A549 (cell line): ENCODE measurements at regions not wholly inside any gene's neighbourhood (a gene's known extent, or its start where the extent isn't known, plus 50 kb on each side); places are given as distances from the start of the nearest gene placed in this dataset.
A peak's percentile ranks its signal among the peaks of the same experiment; 100 is the strongest.

ENCODE experiments used
- ATAC-seq, 2 experiments: fragments of 200-7000 bp in 1 of 2; fragments of >200 bp in 1 of 2; cut with Nextera tagmentation in 1 of 2; cut with Tn5 transposase in 1 of 2; 3 replicates each; pipeline versions ENCODE4 v1.8.0 to v1.9.1; 2018 to 2020; ENCODE audit warnings: mild to moderate bottlenecking in 1 of 2, moderate library complexity in 1 of 2
- CTCF ChIA-PET: fragments of 300-600 bp; sonication (Branson Sonifier 250); formaldehyde crosslinking; extraction: SDS; loops from one replicate; lab custom pipeline; 2021; ENCODE audit warnings: antibody characterized with exemption, inconsistent platforms; lab: Yijun Ruan, JAX
- POLR2A ChIA-PET: fragments of 350-600 bp; formaldehyde crosslinking; extraction: SDS; loops from one replicate; lab custom pipeline; 2021; ENCODE audit warnings: antibody characterized with exemption, inconsistent platforms; lab: Yijun Ruan, JAX
- DNase-seq, 2 experiments: peaks; one replicate each; pipeline versions ENCODE4 v3.0.0 to v3.0.0-alpha.2; 2011 to 2016; ENCODE audit warnings: low read depth in 1 of 2, low spot score in 1 of 2
- FAIRE-seq: peaks from 2 replicates; lab custom pipeline; 2011; peaks lifted over from hg19 to GRCh38; lab: Jason Lieb, UNC
- H3K27ac ChIP-seq, 2 experiments: fragments of >200 bp; sonication (Bioruptor Twin); formaldehyde crosslinking; 3 replicates each; pipeline ENCODE4 v1.5.1; 2016 to 2017
- H3K4me1 ChIP-seq: fragments of >200 bp; sonication (Bioruptor Twin); formaldehyde crosslinking; 3 replicates; pipeline ENCODE4 v1.6.1; 2016
- H3K4me2 ChIP-seq: fragments of >200 bp; sonication (Bioruptor Twin); formaldehyde crosslinking; 3 replicates; pipeline ENCODE4 v1.6.1; 2016
- H3K4me3 ChIP-seq: fragments of >200 bp; sonication (Bioruptor Twin); formaldehyde crosslinking; 3 replicates; pipeline ENCODE4 v1.5.1; 2016
- H3K9me3 ChIP-seq: fragments of >200 bp; sonication (Bioruptor Twin); formaldehyde crosslinking; 3 replicates; pipeline ENCODE4 v1.6.1; 2016
- BHLHE40 ChIP-seq: IDR thresholded peaks from 2 replicates; pipeline ENCODE4 v1.6.1; 2012; ENCODE audit warnings: low read depth, low read length, inconsistent platforms
- CBX2 ChIP-seq: fragments of 200-600 bp; sonication (generic); IDR thresholded peaks from 2 replicates; pipeline ENCODE4 v1.6.1; 2016; ENCODE audit warnings: low read depth, mild to moderate bottlenecking, borderline replicate concordance
- CHD2 ChIP-seq: fragments of 150-350 bp; IDR thresholded peaks from 2 replicates; pipeline ENCODE4 v1.6.1; 2014; ENCODE audit warnings: low read length; ENCODE audit not compliant: partially characterized antibody
- CHD4 ChIP-seq: fragments of 200-600 bp; sonication (generic); IDR thresholded peaks from 2 replicates; pipeline ENCODE4 v1.6.1; 2016; ENCODE audit warnings: antibody characterized with exemption, mild to moderate bottlenecking, borderline replicate concordance
- EHF ChIP-seq: fragments of 250-450 bp; sonication (Bioruptor Pico); IDR thresholded peaks from 2 replicates; pipeline ENCODE4 v1.5.0; 2020; ENCODE audit warnings: mild to moderate bottlenecking
- EP300 ChIP-seq, 2 experiments: fragments of >200 bp; sonication (Bioruptor Twin); formaldehyde crosslinking; IDR thresholded peaks; 2 replicates in 1 of 2; 3 replicates in 1 of 2; pipeline ENCODE4 v1.6.1; 2016 to 2017
- ESRRA ChIP-seq: fragments of 150-350 bp; IDR thresholded peaks from 2 replicates; pipeline ENCODE4 v1.6.1; 2014; ENCODE audit warnings: mild to moderate bottlenecking, low read length, borderline replicate concordance
- FOXS1 ChIP-seq: fragments of 250-450 bp; sonication (Bioruptor Pico); IDR thresholded peaks from 2 replicates; pipeline ENCODE4 v1.5.0; 2020; ENCODE audit warnings: mild to moderate bottlenecking, moderate library complexity
- HEYL ChIP-seq: fragments of 250-450 bp; sonication (Bioruptor Pico); IDR thresholded peaks from 2 replicates; pipeline ENCODE4 v1.8.0; 2021; ENCODE audit warnings: mild to moderate bottlenecking, moderate library complexity
- HMGXB4 ChIP-seq: fragments of 250-450 bp; sonication (Bioruptor Pico); IDR thresholded peaks from 2 replicates; pipeline ENCODE4 v1.5.0; 2021; ENCODE audit warnings: mild to moderate bottlenecking, moderate library complexity, borderline replicate concordance
- HOXA7 ChIP-seq: fragments of 250-450 bp; sonication (Bioruptor Pico); IDR thresholded peaks from 2 replicates; pipeline ENCODE4 v1.5.0; 2020; ENCODE audit warnings: mild to moderate bottlenecking, moderate library complexity
- HOXB5 ChIP-seq: fragments of 250-450 bp; sonication (Bioruptor Pico); IDR thresholded peaks from 2 replicates; pipeline ENCODE4 v1.5.0; 2020; ENCODE audit warnings: mild to moderate bottlenecking, moderate library complexity
- JUN ChIP-seq, 2 experiments: fragments of >200 bp; sonication (Bioruptor Twin); formaldehyde crosslinking; IDR thresholded peaks; 2 replicates in 1 of 2; 3 replicates in 1 of 2; pipeline ENCODE4 v1.6.1; 2016 to 2017
- JUNB ChIP-seq: fragments of >200 bp; sonication (Bioruptor Twin); formaldehyde crosslinking; IDR thresholded peaks from 2 replicates; pipeline ENCODE4 v1.6.1; 2016
- KDM5A ChIP-seq: fragments of 200-600 bp; sonication (generic); IDR thresholded peaks from 2 replicates; pipeline ENCODE4 v1.6.1; 2016; ENCODE audit warnings: antibody characterized with exemption, mild to moderate bottlenecking
- MAFK ChIP-seq: fragments of 450-650 bp; IDR thresholded peaks from 2 replicates; pipeline ENCODE4 v1.6.1; 2014; ENCODE audit not compliant: partially characterized antibody
- MAX ChIP-seq: IDR thresholded peaks from 2 replicates; pipeline ENCODE4 v1.6.1; 2012
- MAZ ChIP-seq: fragments of 150-350 bp; IDR thresholded peaks from 2 replicates; pipeline ENCODE4 v1.6.1; 2014; ENCODE audit warnings: antibody characterized with exemption, low read depth, low read length, borderline replicate concordance
- MYC ChIP-seq: IDR thresholded peaks from 2 replicates; pipeline ENCODE4 v1.6.1; 2012; ENCODE audit warnings: mild to moderate bottlenecking, inconsistent platforms, low read length, improper control_type of control experiment, borderline replicate concordance
- NFE2L2 ChIP-seq: fragments of 150-350 bp; conservative IDR thresholded peaks from 2 replicates; pipeline ENCODE4 v1.6.1; 2014; ENCODE audit warnings: low read length
- PHF8 ChIP-seq: fragments of 200-600 bp; sonication (generic); IDR thresholded peaks from 2 replicates; pipeline ENCODE4 v1.6.1; 2016; ENCODE audit warnings: low read depth, mild to moderate bottlenecking, antibody characterized with exemption, moderate library complexity, borderline replicate concordance
- POLR2A ChIP-seq: IDR thresholded peaks from 2 replicates; pipeline ENCODE4 v1.6.1; 2012; ENCODE audit warnings: mild to moderate bottlenecking, low read length
- RCOR1 ChIP-seq: fragments of 150-350 bp; IDR thresholded peaks from 2 replicates; pipeline ENCODE4 v1.6.1; 2014; ENCODE audit warnings: antibody characterized with exemption, low read length, low read depth
- SMC3 ChIP-seq: fragments of >200 bp; sonication (Bioruptor Twin); formaldehyde crosslinking; IDR thresholded peaks from 3 replicates; pipeline ENCODE4 v1.6.1; 2018; ENCODE audit warnings: inconsistent platforms
- TP53 ChIP-seq: fragments of 250-450 bp; sonication (Bioruptor Pico); IDR thresholded peaks from 2 replicates; pipeline ENCODE4 v1.5.0; 2021; ENCODE audit warnings: mild to moderate bottlenecking, moderate library complexity
- WGBS: methylation state at CpG from one replicate; pipeline ENCODE4 v1.1.6; 2017; ENCODE audit errors: missing lambda C conversion rate; 5-methylcytosine and 5-hydroxymethylcytosine counted together
- TF ChIP-seq, protein P1 (sequence below): fragments of 250-450 bp; sonication (Bioruptor Pico); IDR thresholded peaks from 2 replicates; pipeline ENCODE4 v1.5.0; 2020; ENCODE audit warnings: low read depth, mild to moderate bottlenecking, moderate library complexity
- TF ChIP-seq, protein P2 (sequence below): fragments of >200 bp; sonication (Bioruptor Twin); formaldehyde crosslinking; IDR thresholded peaks from 2 replicates; pipeline ENCODE4 v1.6.1; 2016

- no peak overlapping the region for H3K4me3 ChIP-seq
- 63% methylated on average over 2 of the region's 2 CpGs for WGBS
- TF ChIP-seq MAZ (no peak), MAFK (peak; percentile 60)
- TF ChIP-seq, all 56 proteins: peak for 1
- FAIRE-seq, result no peak
- no peaks in the 10 kb centered on the region for H3K9me3 ChIP-seq
- ATAC-seq, result no peak
- no peak overlapping the region for H3K4me2 ChIP-seq
- H3K4me1 ChIP-seq, result no peaks in the 10 kb centered on the region
- H3K27ac ChIP-seq, result no peak overlapping the region
- ChIA-PET CTCF (no interaction called here), POLR2A (no interaction called here)
- no peak for DNase-seq
Measured at GRCh38 chr4:174100910-174101309, 182.6 kb downstream of the FBXO8 start.

- ATAC-seq (no peak), DNase-seq (no peak), FAIRE-seq (no peak)
- H3K9me3 ChIP-seq, result no peaks in the 10 kb centered on the region
- H3K4me1 ChIP-seq, result no peaks in the 10 kb centered on the region
- TF ChIP-seq, protein P1, sequence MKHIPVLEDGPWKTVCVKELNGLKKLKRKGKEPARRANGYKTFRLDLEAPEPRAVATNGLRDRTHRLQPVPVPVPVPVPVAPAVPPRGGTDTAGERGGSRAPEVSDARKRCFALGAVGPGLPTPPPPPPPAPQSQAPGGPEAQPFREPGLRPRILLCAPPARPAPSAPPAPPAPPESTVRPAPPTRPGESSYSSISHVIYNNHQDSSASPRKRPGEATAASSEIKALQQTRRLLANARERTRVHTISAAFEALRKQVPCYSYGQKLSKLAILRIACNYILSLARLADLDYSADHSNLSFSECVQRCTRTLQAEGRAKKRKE (CRISPR knock-in tag), result no peak
- no peak for TF ChIP-seq CHD2
- no peak for TF ChIP-seq HEYL (CRISPR knock-in tag)
- TF ChIP-seq RCOR1, result no peak
- TF ChIP-seq JUNB, result no peak
- no peak for TF ChIP-seq KDM5A
- no peak for TF ChIP-seq POLR2A
- ChIA-PET CTCF (interaction anchor here (1.1 kb wide), 1 partner anchor 21 kb away, joined by 3 read pairs; no protein-coding TSS in a partner anchor), POLR2A (no interaction called here)
- H3K4me3 ChIP-seq, result no peak overlapping the region
- H3K27ac ChIP-seq, result no peak overlapping the region
- no peak overlapping the region for H3K4me2 ChIP-seq
Measured at GRCh38 chr4:174099712-174100111, 183.8 kb downstream of the FBXO8 start.

GRCh38 chr4:174096999-174097398 lies 186.5 kb downstream of the FBXO8 start:
- H3K4me2 ChIP-seq, result no peak overlapping the region
- no peak overlapping the region for H3K4me3 ChIP-seq
- no peaks in the 10 kb centered on the region for H3K4me1 ChIP-seq
- no peak overlapping the region for H3K27ac ChIP-seq
- FAIRE-seq (no peak), ATAC-seq (no peak), DNase-seq (no peak)
- ChIA-PET POLR2A (no interaction called here), CTCF (interaction anchor here (0.6 kb wide), 1 partner anchor 912 kb away, joined by 3 read pairs; no protein-coding TSS in a partner anchor)
- TF ChIP-seq EHF (CRISPR knock-in tag), result no peak
- no peak for TF ChIP-seq HMGXB4 (CRISPR knock-in tag)
- no peak for TF ChIP-seq FOXS1 (CRISPR knock-in tag)
- TF ChIP-seq MAX, result no peak
- TF ChIP-seq PHF8, result no peak
- 0% methylated on average over 1 of the region's 1 CpG for WGBS
- H3K9me3 ChIP-seq, result no peaks in the 10 kb centered on the region

- no peak overlapping the region for H3K4me3 ChIP-seq
- no peaks in the 10 kb centered on the region for H3K4me1 ChIP-seq
- H3K9me3 ChIP-seq, result no peaks in the 10 kb centered on the region
- no peak overlapping the region for H3K4me2 ChIP-seq
- ChIA-PET CTCF (interaction anchor here (0.6 kb wide), 1 partner anchor 911 kb away, joined by 3 read pairs; no protein-coding TSS in a partner anchor), POLR2A (no interaction called here)
- WGBS, result 9% methylated on average over 2 of the region's 2 CpGs
- no peak for FAIRE-seq
- no peak for ATAC-seq
- TF ChIP-seq JUN (IDR thresholded peaks at IDR 0.05), result no peak
- no peak for TF ChIP-seq HMGXB4 (CRISPR knock-in tag)
- TF ChIP-seq SMC3, result no peak
- TF ChIP-seq EP300 (IDR thresholded peaks at IDR 0.05), result no peak
- TF ChIP-seq CBX2, result no peak
- no peak for TF ChIP-seq KDM5A
- no peak for TF ChIP-seq NFE2L2
- TF ChIP-seq MYC, result no peak
- TF ChIP-seq TP53 (CRISPR knock-in tag), result no peak
- TF ChIP-seq HOXA7, result no peak
- no peak for TF ChIP-seq MAFK
- TF ChIP-seq ESRRA, result no peak
- TF ChIP-seq, protein P2, sequence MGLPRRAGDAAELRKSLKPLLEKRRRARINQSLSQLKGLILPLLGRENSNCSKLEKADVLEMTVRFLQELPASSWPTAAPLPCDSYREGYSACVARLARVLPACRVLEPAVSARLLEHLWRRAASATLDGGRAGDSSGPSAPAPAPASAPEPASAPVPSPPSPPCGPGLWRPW, result no peak
- TF ChIP-seq CHD4, result no peak
- no peak for TF ChIP-seq BHLHE40
- no peak for TF ChIP-seq HOXB5 (CRISPR knock-in tag)
- TF ChIP-seq FOXS1 (CRISPR knock-in tag), result no peak
- TF ChIP-seq, all 56 proteins: peak for 0
- H3K27ac ChIP-seq, result no peak overlapping the region
- no peak for DNase-seq
Measured at GRCh38 chr4:174096456-174096855, 187.0 kb downstream of the FBXO8 start.
